Muscle of arm (tissue), 1 donor: ENCODE measurements at regions not wholly inside any gene's neighbourhood (a gene's known extent, or its start where the extent isn't known, plus 50 kb on each side); places are given as distances from the start of the nearest gene placed in this dataset.

ENCODE experiments used
- DNase-seq: peaks from one replicate; pipeline ENCODE4 v3.0.0-alpha.2; 2013

GRCh38 chr16:80189476-80190175 lies 351.2 kb upstream of the DYNLRB2 start:
- no peak for DNase-seq

GRCh38 chr16:80176114-80176513 lies 364.7 kb upstream of the DYNLRB2 start:
- DNase-seq = no peak

DNA sequence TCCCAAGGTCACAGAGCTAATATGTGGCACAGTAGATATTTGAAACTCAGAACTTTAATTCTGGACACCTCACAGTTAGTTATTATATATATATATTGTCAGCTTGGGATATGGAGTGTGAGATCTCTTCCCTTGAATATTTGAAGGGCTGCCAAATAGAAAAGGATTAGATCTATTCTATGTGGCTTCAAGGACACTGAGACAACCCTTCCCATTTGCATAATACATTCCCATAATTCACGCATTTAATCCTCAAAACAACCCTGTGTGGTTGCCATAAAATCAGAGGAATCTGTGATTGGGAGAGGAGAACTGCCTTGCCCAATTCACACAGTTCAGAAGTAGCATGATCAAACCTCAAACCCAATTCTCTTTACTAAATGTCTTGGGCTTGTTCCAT lies 365.8 kb upstream of the DYNLRB2 start:
- DNase-seq = no peak

GRCh38 chr16:80174416-80174815 lies 366.4 kb upstream of the DYNLRB2 start:
- no peak for DNase-seq

DNA sequence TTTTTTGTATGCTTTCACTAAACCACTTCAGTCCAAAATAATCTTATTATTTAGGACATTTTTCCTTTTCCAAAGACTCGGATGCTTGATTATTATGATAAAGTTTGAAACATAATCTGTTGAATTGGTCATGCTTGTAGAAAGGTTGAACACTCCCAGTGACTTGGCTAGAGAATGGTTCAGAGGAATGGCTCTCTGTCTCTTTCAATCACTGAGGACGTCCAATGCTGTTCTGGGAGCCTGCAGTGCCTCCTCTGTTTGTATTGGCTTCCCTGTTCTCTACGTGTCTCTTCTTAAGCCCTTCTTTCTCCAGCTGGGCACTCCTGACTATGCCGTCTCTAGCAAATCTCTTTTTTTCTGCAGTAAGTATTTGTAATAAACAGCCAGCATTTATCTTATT lies 369.0 kb upstream of the DYNLRB2 start:
- no peak for DNase-seq

DNA sequence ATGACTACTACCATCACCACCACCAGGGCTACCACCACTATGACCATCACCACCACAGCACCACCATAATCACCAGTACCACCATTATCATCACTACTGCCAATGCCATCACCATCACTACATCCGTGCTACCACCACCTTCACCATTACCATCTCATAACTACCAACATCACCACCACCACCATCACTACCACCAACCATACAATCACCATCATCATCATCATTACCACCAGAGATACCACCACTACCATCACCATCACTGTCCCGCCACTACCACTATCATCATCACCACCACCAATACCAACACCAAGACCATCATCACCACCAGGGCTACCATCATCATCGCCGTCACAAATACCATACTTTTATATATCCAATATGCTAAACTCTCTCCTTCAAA lies 369.6 kb upstream of the DYNLRB2 start:
- no peak for DNase-seq

DNA sequence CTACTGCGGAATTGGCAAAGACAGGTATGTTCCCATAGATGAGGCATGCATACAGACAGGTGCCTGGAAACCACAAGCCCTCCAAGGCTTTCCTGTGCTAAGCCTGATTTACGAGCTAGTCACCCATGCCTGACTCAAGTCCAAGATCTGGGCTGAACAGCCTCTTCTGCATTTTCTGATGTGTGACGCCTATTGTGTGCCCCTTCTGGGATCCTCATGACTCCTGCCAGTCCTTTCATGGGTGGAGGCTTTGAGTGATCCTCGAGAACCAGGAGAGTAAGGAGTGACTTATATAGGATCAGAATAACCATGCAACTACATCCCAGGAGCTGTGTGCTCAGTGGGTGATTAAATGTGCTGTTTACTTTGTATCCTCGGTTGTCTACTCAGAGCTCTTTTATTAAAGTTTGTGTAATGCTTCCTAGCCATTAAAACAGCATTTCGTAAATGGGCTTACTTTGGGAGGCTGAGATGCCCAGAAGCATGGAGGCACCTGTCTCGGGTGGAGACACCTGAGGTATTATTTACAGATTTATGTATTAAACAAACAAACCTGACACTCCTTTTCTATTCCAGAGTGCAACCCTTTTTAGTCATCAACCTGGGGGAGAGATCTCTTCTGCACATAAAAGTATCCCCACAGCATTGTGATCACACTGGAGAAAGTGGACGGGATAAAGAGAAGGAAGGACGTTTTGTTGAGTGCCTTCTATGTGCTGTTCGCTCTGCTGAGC lies 373.0 kb upstream of the DYNLRB2 start:
- DNase-seq = no peak

- no peak for DNase-seq
Observed at GRCh38 chr16:80166082-80166481, 374.7 kb upstream of the DYNLRB2 start.

GRCh38 chr16:80164966-80165550 lies 375.7 kb upstream of the DYNLRB2 start:
- DNase-seq = no peak

- no peak for DNase-seq
Observed at GRCh38 chr16:80163339-80163738, 377.5 kb upstream of the DYNLRB2 start.

DNA sequence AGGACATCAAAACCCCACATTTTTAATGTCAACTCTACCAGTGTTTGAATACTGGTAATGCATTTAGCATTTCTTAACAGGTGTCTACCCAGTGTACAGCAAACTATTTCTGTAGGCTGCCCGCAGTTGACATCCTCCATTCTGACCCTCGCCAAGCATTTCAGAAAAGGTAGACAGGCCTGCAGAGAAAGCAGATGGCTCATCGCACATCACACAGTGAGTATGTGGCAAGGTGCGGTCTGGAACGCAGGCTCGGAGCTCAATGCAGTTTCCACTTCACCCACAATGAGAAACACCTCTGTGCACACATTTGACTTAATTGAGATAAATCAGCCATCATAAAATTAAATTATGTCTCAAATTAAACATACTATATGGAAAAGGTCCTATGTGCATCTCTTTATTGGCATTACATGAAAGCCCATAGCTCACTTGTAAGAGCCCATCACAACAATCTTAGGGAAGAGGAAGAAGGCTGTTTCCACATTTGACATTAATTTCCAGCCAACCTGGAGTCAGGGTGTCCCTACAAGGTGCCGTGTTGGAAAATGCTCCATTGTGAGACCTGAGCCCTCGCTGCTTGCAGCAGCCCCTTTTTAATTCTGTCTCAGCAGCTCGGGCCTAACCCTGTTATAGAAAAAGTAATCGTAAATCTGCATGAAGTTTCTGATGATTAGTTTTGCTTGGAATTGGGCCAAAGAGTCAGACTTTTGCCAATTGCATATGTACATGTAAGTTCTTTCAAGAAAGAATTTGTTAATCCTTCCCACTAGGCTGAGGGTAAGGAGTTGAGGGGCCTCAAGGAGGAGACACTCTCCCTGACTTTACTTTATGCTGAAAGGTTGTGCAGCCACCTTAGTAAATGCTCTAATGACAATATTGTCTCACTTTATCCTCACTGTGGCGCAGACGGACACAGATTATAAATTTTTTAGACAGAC lies 378.7 kb upstream of the DYNLRB2 start:
- no peak for DNase-seq

GRCh38 chr16:80158766-80159165 lies 382.0 kb upstream of the DYNLRB2 start:
- no peak for DNase-seq

DNA sequence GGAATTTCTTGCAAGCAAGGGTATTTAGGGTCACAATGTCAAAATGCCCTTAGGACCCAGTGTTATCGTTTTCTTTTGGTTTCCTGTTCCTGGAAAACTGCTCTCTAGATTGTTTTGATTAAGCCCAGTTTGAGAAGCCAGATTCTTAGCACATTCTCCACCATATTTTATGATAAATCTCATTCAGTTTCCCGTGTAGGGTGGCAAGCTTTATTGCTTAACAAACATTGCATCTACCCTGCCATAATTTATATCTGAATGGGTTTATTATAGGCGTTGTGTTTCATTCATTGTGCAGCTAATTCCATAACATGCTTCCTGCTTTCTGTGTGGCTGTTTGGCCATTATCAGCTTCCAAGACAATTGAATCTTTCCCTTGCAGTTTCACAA lies 389.1 kb upstream of the DYNLRB2 start:
- DNase-seq = no peak

- peak; percentile 13 for DNase-seq
Observed at GRCh38 chr16:80150978-80151721, 389.6 kb upstream of the DYNLRB2 start.

DNA sequence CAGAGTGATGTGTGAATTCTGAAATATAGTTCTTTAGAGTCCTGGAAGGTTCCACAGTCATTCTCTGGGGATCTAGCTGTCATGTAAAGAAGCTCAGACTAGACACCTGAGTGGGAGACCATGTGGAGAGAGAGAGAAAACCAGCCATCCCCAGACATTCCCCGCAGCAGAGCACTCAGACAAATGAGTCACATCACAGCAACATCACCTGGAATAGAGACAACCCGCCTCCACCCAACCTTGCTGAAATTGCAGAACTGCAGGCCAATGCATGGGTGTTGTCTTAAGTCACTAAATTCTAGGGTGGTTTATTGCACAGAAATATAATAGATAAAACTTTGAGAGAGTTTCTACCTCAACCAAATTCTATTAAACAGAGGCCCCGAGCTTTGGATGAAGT lies 392.0 kb upstream of the DYNLRB2 start:
- no peak for DNase-seq

GRCh38 chr16:80147026-80147655 lies 393.7 kb upstream of the DYNLRB2 start:
- peak; percentile 15 for DNase-seq

DNA sequence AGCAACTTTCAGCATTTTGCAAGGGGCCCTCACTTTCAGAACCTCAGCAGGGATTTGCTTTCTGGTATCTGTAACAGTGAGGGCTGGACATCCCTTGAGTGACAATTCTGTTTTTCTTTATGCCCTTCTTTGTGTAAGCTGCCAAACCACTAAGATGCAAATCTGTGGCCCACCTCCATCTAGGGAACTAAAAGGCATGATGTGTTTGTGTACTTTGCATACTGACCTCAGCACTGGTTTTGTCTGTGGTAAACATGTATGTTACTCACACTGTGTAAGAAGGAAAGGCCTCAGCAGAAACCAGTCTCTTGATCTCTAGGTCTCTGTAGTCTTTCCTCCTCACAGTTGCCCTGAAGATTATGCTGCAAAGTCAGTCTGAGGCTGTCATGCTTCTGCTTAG lies 396.6 kb upstream of the DYNLRB2 start:
- no peak for DNase-seq

GRCh38 chr16:80142940-80143339 lies 397.9 kb upstream of the DYNLRB2 start:
- DNase-seq = no peak

GRCh38 chr16:80142281-80142680 lies 398.5 kb upstream of the DYNLRB2 start:
- no peak for DNase-seq

DNA sequence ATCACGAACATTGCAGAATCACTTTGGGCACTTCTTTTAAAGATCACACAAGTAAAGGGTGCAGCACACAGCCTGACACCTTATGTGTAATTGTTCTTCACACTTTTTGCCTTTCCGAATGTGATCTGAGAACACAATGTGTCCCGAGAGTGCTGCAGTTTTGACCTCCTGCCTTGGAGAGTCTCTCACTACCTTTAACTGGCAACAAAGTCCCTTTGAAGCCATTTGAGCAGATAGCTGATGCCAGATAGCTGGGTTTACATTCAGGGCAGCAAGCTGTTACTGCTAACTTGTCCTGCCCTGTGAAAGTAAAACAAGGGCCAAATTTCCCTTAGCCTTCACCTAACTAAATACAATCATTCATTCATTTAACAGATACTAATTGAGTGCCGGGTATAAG lies 411.0 kb upstream of the DYNLRB2 start:
- no peak for DNase-seq

GRCh38 chr16:80125677-80126076 lies 415.1 kb upstream of the DYNLRB2 start:
- DNase-seq = no peak
